DND-41 (cell line): ENCODE measurements at regions not wholly inside any gene's neighbourhood (a gene's known extent, or its start where the extent isn't known, plus 50 kb on each side); places are given as distances from the start of the nearest gene placed in this dataset.

Experiments
- CTCF ChIP-seq: IDR thresholded peaks from 2 replicates; pipeline ENCODE4 v1.5.1; 2012; ENCODE audit warnings: borderline replicate concordance, low read length, moderate library complexity, mild to moderate bottlenecking; ENCODE audit not compliant: poor library complexity, severe bottlenecking; ENCODE audit errors: extremely low read depth
- EZH2 ChIP-seq: IDR thresholded peaks from 3 replicates; pipeline ENCODE4 v1.6.1; 2012; ENCODE audit warnings: borderline replicate concordance, low read depth, mild to moderate bottlenecking, moderate library complexity, low read length, inconsistent platforms; ENCODE audit not compliant: severe bottlenecking

- TF ChIP-seq EZH2 (no peak), CTCF (no peak)
Measured at GRCh38 chr12:9345171-9345570, 137.0 kb upstream of the PZP start.
